ENCODE measurements at regions not wholly inside any gene's neighbourhood (a gene's known extent, or its start where the extent isn't known, plus 50 kb on each side); places are given as distances from the start of the nearest gene placed in this dataset.
"Not testable (repeated sequence)": the region's sequence is repeated elsewhere in the genome, so short reads cannot be mapped to it uniquely, and the experiment has no call there.

GRCh38 chr2:111433892-111434607, 313.3 kb downstream of the BCL2L11 start:
- not testable (repeated sequence) for TF ChIP-seq CTCF (conservative IDR thresholded peaks at IDR 0.05; ENCODE audit: low read depth, low read length); EZH2 (IDR thresholded peaks at IDR 0.05; ENCODE audit: low read length, unreplicated experiment)

All from PC-3 (cell line).